Kidney epithelial cell (primary cell): ENCODE measurements at regions not wholly inside any gene's neighbourhood (a gene's known extent, or its start where the extent isn't known, plus 50 kb on each side); places are given as distances from the start of the nearest gene placed in this dataset.

Experiments used
- DNase-seq: peaks from one replicate; pipeline ENCODE4 v3.0.0-alpha.2; 2010; ENCODE audit warnings: low read depth
- H3K27me3 ChIP-seq: 2 replicates; pipeline ENCODE4 v1.6.0; 2011; ENCODE audit warnings: low read length; ENCODE audit not compliant: control insufficient read depth, insufficient read depth
- H3K36me3 ChIP-seq: 2 replicates; pipeline ENCODE4 v1.5.1; 2011; ENCODE audit warnings: low read length; ENCODE audit not compliant: control insufficient read depth, insufficient read depth
- H3K4me3 ChIP-seq: 2 replicates; pipeline ENCODE4 v1.5.1; 2011; ENCODE audit warnings: low read depth, mild to moderate bottlenecking, control low read depth, low read length
- TF ChIP-seq, protein P1 (sequence below): IDR thresholded peaks from 2 replicates; pipeline ENCODE4 v1.5.1; 2011; ENCODE audit warnings: mild to moderate bottlenecking, moderate library complexity, low read length, control low read depth, inconsistent platforms; ENCODE audit not compliant: insufficient read depth, poor library complexity, severe bottlenecking

DNA sequence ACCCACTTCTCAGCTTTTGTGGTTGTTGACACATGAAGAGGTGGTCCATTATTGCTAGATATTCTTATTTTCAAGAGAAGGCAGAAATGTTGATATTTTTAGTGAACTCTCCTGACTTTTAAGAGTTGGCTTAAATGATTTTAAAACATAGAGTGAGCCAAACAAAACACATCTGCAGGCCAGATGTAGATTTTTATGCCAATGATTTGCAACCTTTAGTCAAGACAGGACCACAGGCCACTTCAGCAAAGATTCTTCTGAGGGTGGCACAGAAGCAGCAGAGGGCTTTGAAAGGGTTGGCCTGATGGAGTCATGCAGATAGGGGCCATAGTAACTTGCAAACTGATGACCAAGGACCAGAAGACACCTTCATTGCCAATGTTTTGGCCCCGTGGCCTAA lies 276.5 kb upstream of the P2RY1 start:
- TF ChIP-seq, protein P1, sequence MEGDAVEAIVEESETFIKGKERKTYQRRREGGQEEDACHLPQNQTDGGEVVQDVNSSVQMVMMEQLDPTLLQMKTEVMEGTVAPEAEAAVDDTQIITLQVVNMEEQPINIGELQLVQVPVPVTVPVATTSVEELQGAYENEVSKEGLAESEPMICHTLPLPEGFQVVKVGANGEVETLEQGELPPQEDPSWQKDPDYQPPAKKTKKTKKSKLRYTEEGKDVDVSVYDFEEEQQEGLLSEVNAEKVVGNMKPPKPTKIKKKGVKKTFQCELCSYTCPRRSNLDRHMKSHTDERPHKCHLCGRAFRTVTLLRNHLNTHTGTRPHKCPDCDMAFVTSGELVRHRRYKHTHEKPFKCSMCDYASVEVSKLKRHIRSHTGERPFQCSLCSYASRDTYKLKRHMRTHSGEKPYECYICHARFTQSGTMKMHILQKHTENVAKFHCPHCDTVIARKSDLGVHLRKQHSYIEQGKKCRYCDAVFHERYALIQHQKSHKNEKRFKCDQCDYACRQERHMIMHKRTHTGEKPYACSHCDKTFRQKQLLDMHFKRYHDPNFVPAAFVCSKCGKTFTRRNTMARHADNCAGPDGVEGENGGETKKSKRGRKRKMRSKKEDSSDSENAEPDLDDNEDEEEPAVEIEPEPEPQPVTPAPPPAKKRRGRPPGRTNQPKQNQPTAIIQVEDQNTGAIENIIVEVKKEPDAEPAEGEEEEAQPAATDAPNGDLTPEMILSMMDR: no peak
- H3K36me3 ChIP-seq: no peaks in the 10 kb centered on the region
- H3K27me3 ChIP-seq: no peaks in the 10 kb centered on the region
- DNase-seq: no peak
- H3K4me3 ChIP-seq: no peak overlapping the region

DNA sequence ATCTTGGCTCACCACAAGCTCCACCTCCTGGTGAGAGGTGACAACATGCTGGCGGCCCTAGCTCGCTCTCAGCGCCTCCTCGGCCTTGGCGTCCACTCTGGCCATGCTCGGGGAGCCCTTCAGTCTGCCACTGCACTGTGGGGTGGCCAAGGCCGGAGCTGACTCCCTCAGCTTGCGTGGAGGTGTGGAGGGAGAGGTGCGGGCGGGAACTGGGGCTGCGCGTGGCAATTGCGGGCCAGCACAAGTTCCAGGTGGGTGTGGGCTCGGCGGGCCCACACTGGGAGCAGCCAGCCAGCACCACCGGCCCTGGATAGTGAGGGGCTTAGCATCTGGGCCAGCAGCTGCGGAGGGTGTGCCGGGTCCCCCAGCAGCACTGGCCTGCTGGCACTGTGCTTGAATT lies 275.7 kb upstream of the P2RY1 start:
- H3K36me3 ChIP-seq: no peaks in the 10 kb centered on the region
- no peak overlapping the region for H3K4me3 ChIP-seq
- H3K27me3 ChIP-seq: no peaks in the 10 kb centered on the region
- DNase-seq: no peak
- TF ChIP-seq, protein P1: no peak

DNA sequence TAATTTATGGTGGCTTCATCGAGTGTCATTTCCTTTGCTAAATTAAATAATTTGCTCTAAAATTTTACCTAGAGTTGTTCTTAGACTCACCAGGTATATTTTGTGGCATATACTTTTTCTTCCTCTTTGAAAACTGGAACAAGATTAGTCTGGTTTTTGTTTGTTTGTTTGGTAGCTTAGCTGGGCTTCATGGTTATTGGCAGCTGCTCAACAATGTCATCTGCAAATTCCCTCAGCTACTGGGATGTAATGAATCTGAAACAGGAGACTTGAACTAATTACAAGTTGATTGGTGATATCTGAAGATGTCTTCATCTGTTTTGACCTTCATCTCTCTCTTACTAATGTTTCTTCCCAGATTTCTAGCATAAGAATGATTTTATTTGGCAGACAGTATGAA lies 270.5 kb upstream of the P2RY1 start:
- Histone ChIP-seq H3K27me3 (no peaks in the 10 kb centered on the region), H3K36me3 (no peaks in the 10 kb centered on the region), H3K4me3 (no peak overlapping the region)
- TF ChIP-seq, protein P1: no peak
- DNase-seq: no peak

DNA sequence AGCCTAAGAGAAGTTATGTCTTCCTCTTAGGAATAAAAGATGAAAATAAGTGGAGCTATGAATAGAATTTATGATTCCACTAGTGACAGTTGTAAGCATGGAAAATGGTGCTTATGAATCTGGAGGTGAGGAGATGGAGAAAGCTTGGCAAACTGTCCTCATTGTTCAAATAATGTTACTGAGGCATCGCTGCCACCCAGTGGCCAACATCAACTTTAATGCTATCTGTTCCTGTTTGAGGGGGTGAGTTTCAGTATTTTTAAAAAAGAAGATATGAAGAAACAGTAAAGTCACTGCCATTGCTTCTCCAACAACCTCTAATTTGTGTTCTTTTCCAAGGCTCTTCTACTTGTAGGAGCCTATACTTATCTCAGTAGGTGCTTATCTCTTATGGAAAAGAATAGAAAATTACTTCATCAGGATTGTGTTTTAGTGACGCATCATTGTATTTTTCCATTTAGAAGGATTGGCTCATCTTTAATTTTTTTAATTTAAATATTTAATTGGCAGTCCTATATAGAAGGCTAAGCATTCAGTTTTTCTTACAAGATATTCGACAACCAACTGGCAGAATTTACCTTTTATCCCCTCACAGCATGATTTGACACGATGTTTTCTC lies 260.4 kb upstream of the P2RY1 start:
- TF ChIP-seq, protein P1: peak; percentile 43
- Histone ChIP-seq H3K36me3 (no peaks in the 10 kb centered on the region), H3K4me3 (no peak overlapping the region), H3K27me3 (no peaks in the 10 kb centered on the region)
- no peak for DNase-seq

DNA sequence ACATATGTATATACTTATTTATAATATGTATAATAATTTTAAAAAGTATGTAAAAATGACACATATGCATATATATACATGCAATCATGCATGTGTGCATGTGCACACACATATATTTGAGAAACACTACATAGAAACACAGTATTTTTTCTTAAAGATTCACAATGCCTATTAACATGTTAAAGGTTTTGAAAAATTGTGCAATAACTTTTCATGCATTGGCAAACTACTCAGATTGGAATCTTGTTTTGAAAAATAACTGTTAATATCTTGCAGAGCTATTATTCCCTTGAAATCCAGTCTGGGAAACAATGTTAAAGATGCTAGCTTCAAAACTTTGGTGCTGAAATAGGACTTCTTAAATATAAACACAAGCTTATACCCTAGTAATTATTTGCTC lies 256.2 kb upstream of the P2RY1 start:
- TF ChIP-seq, protein P1: no peak
- H3K36me3 ChIP-seq: no peaks in the 10 kb centered on the region
- no peaks in the 10 kb centered on the region for H3K27me3 ChIP-seq
- no peak overlapping the region for H3K4me3 ChIP-seq
- DNase-seq: no peak

DNA sequence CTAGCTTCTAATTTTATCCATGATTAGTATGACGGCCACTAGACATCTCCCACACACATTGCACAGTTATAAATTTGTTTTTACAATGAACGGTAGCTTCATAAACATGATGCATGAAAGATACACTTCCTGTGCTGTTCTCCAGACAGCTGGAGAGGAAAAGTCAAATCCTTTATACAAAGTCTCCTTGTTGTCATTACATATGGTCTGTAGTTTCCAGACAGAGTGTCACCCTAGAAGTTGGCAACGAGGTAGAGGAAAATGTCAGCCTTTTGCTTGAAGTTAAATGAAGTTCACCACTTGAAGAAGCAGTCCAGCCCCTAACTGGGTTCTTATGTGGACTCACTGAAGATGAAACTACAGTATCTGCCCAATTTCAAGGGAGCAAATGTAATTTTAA lies 253.0 kb upstream of the P2RY1 start:
- Histone ChIP-seq H3K27me3 (no peaks in the 10 kb centered on the region), H3K4me3 (no peak overlapping the region), H3K36me3 (no peaks in the 10 kb centered on the region)
- no peak for DNase-seq
- TF ChIP-seq, protein P1: no peak
